Liver (tissue), 8 donors: ENCODE measurements at regions not wholly inside any gene's neighbourhood (a gene's known extent, or its start where the extent isn't known, plus 50 kb on each side); places are given as distances from the start of the nearest gene placed in this dataset.

Source experiments
- DNase-seq: peaks from one replicate; pipeline ENCODE4 v3.0.0-alpha.2; 2017; ENCODE audit warnings: low spot score
- H3K27ac ChIP-seq, 2 donors: one replicate each; pipeline ENCODE4 v1.7.0; 2013; ENCODE audit warnings: inconsistent platforms in 2 of 2, low read length in 2 of 2, control low read depth in 1 of 2, low read depth in 1 of 2, mild to moderate bottlenecking in 1 of 2
- H3K27me3 ChIP-seq, 4 donors: one replicate each; pipeline versions ENCODE4 v1.6.1 to v1.7.0; 2013; ENCODE audit warnings: low read length in 3 of 4, inconsistent platforms in 1 of 4, mild to moderate bottlenecking in 1 of 4, moderate library complexity in 1 of 4; ENCODE audit not compliant: control insufficient read depth in 4 of 4, insufficient read depth in 4 of 4
- H3K36me3 ChIP-seq, 4 donors: one replicate each; pipeline versions ENCODE4 v1.6.1 to v1.7.0; 2013; ENCODE audit warnings: low read length in 3 of 4, mild to moderate bottlenecking in 3 of 4, low read depth in 1 of 4, moderate library complexity in 1 of 4; ENCODE audit not compliant: control insufficient read depth in 4 of 4, insufficient read depth in 3 of 4
- H3K4me1 ChIP-seq, 4 donors: one replicate each; pipeline versions ENCODE4 v1.6.1 to v1.7.0; 2013; ENCODE audit warnings: low read length in 3 of 4, mild to moderate bottlenecking in 3 of 4, moderate library complexity in 1 of 4; ENCODE audit not compliant: control insufficient read depth in 4 of 4, insufficient read depth in 4 of 4
- H3K4me3 ChIP-seq, 3 donors: one replicate each; pipeline versions ENCODE4 v1.6.1 to v1.7.0; 2013; ENCODE audit warnings: low read length in 3 of 3, control low read depth in 1 of 3, low read depth in 1 of 3, mild to moderate bottlenecking in 1 of 3
- H3K9ac ChIP-seq, 2 donors: one replicate each; pipeline ENCODE4 v1.7.0; 2013; ENCODE audit warnings: low read length in 2 of 2, mild to moderate bottlenecking in 2 of 2, moderate library complexity in 2 of 2, control low read depth in 1 of 2, low read depth in 1 of 2
- H3K9me3 ChIP-seq, 4 donors: one replicate each; pipeline versions ENCODE4 v1.6.1 to v1.7.0; 2013; ENCODE audit warnings: low read length in 3 of 4; ENCODE audit not compliant: control insufficient read depth in 4 of 4
- EGR1 ChIP-seq, 2 donors: IDR thresholded peaks; 2 replicates each; pipeline ENCODE4 v1.6.1; 2016 to 2018; ENCODE audit warnings: antibody characterized with exemption in 2 of 2, low read depth in 2 of 2
- FOXA1 ChIP-seq: IDR thresholded peaks from 2 replicates; pipeline ENCODE4 v1.6.1; 2016; ENCODE audit warnings: antibody characterized with exemption
- FOXA2 ChIP-seq: IDR thresholded peaks from 2 replicates; pipeline ENCODE4 v1.6.1; 2016; ENCODE audit warnings: antibody characterized with exemption
- GABPA ChIP-seq, 2 donors: IDR thresholded peaks in 1 of 2; conservative IDR thresholded peaks in 1 of 2; 2 replicates each; pipeline ENCODE4 v1.6.1; 2016; ENCODE audit warnings: antibody characterized with exemption in 2 of 2, mild to moderate bottlenecking in 1 of 2, moderate library complexity in 1 of 2
- HNF4A ChIP-seq, 2 donors: conservative IDR thresholded peaks; 2 replicates each; pipeline ENCODE4 v1.6.1; 2016; ENCODE audit warnings: antibody characterized with exemption in 2 of 2, mild to moderate bottlenecking in 2 of 2
- HNF4G ChIP-seq: IDR thresholded peaks from 2 replicates; pipeline ENCODE4 v1.6.1; 2016; ENCODE audit warnings: antibody characterized with exemption
- JUND ChIP-seq, 2 donors: IDR thresholded peaks; 2 replicates each; pipeline ENCODE4 v1.6.1; 2016; ENCODE audit warnings: antibody characterized with exemption in 2 of 2
- NR2F2 ChIP-seq: IDR thresholded peaks from 2 replicates; pipeline ENCODE4 v1.6.1; 2016; ENCODE audit warnings: antibody characterized with exemption
- RAD21 ChIP-seq, 2 donors: IDR thresholded peaks; 2 replicates each; pipeline ENCODE4 v1.6.1; 2016; ENCODE audit warnings: antibody characterized with exemption in 2 of 2, mild to moderate bottlenecking in 2 of 2
- RXRA ChIP-seq, 2 donors: IDR thresholded peaks; 2 replicates each; pipeline ENCODE4 v1.6.1; 2017 to 2018; ENCODE audit warnings: antibody characterized with exemption in 2 of 2, mild to moderate bottlenecking in 1 of 2
- SP1 ChIP-seq: IDR thresholded peaks from 2 replicates; pipeline ENCODE4 v1.6.1; 2018; ENCODE audit warnings: antibody characterized with exemption, mild to moderate bottlenecking
- TAF1 ChIP-seq: conservative IDR thresholded peaks from 2 replicates; pipeline ENCODE4 v1.6.1; 2016; ENCODE audit warnings: antibody characterized with exemption, mild to moderate bottlenecking
- YY1 ChIP-seq: IDR thresholded peaks from 2 replicates; pipeline ENCODE4 v1.6.1; 2016; ENCODE audit warnings: antibody characterized with exemption, mild to moderate bottlenecking
- WGBS: extraction: QIAGEN DNeasy Blood & Tissue Kit; methylation state at CpG from one replicate; pipeline ENCODE4 v1.1.7; 2013; 5-methylcytosine and 5-hydroxymethylcytosine counted together
- TF ChIP-seq, protein P1 (sequence below): IDR thresholded peaks from 2 replicates; pipeline ENCODE4 v1.6.1; 2016; ENCODE audit warnings: antibody characterized with exemption
- TF ChIP-seq, protein P2 (sequence below): fragments of 150-350 bp; IDR thresholded peaks from 2 replicates; pipeline ENCODE4 v1.5.1; 2017; ENCODE audit warnings: improper control_type of control experiment, low read depth, low read length; ENCODE audit not compliant: missing input control
- TF ChIP-seq, protein P3 (sequence below): IDR thresholded peaks from 2 replicates; pipeline ENCODE4 v1.6.1; 2016; ENCODE audit warnings: antibody characterized with exemption
- TF ChIP-seq, protein P4 (sequence below): IDR thresholded peaks from 2 replicates; pipeline ENCODE4 v1.6.1; 2016; ENCODE audit warnings: antibody characterized with exemption, mild to moderate bottlenecking
- TF ChIP-seq, protein P5 (sequence below): IDR thresholded peaks from 2 replicates; pipeline ENCODE4 v1.6.1; 2016; ENCODE audit warnings: antibody characterized with exemption
- donor health status: healthy.
- donor health status: healthy.
- donor health status: healthy.
- donor health status: healthy.
- donor health status: healthy.

DNA sequence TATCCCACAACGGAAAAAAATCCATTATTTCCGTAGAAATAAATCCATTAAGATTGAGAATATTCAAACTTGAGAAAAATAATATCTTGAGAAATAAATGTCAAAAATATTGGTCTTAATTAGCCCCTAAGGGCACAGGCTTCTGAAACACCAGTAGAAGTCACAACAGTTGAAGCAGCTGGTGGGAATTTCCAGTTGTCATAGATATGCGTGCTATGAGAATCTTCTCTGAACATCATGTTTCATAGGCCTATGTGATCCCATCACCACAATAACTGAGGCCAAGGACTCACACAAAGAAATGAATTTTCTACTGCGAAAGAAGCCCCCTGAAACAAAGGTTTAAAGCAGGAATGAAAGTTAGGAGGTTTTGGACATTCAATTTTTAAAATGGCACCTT is 292.0 kb downstream of the DTHD1 start:
- no peak for DNase-seq
- Histone ChIP-seq H3K4me1 (no peaks in the 10 kb centered on the region), H3K36me3 (no peaks in the 10 kb centered on the region), H3K27ac (no peak overlapping the region), H3K27me3 (peaks cover 0 to 3% (median 0%) of the 10 kb centered on the region in 4 donors), H3K9ac (no peak overlapping the region), H3K9me3 (no peaks in the 10 kb centered on the region), H3K4me3 (no peak overlapping the region)
- no peak for TF ChIP-seq EGR1 (IDR thresholded peaks at IDR 0.05; ENCODE audit: low read depth in 2 of 2)
- TF ChIP-seq SP1: no peak
- TF ChIP-seq, protein P1, sequence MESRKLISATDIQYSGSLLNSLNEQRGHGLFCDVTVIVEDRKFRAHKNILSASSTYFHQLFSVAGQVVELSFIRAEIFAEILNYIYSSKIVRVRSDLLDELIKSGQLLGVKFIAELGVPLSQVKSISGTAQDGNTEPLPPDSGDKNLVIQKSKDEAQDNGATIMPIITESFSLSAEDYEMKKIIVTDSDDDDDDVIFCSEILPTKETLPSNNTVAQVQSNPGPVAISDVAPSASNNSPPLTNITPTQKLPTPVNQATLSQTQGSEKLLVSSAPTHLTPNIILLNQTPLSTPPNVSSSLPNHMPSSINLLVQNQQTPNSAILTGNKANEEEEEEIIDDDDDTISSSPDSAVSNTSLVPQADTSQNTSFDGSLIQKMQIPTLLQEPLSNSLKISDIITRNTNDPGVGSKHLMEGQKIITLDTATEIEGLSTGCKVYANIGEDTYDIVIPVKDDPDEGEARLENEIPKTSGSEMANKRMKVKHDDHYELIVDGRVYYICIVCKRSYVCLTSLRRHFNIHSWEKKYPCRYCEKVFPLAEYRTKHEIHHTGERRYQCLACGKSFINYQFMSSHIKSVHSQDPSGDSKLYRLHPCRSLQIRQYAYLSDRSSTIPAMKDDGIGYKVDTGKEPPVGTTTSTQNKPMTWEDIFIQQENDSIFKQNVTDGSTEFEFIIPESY: no peak
- TF ChIP-seq FOXA2: no peak
- TF ChIP-seq, protein P2, sequence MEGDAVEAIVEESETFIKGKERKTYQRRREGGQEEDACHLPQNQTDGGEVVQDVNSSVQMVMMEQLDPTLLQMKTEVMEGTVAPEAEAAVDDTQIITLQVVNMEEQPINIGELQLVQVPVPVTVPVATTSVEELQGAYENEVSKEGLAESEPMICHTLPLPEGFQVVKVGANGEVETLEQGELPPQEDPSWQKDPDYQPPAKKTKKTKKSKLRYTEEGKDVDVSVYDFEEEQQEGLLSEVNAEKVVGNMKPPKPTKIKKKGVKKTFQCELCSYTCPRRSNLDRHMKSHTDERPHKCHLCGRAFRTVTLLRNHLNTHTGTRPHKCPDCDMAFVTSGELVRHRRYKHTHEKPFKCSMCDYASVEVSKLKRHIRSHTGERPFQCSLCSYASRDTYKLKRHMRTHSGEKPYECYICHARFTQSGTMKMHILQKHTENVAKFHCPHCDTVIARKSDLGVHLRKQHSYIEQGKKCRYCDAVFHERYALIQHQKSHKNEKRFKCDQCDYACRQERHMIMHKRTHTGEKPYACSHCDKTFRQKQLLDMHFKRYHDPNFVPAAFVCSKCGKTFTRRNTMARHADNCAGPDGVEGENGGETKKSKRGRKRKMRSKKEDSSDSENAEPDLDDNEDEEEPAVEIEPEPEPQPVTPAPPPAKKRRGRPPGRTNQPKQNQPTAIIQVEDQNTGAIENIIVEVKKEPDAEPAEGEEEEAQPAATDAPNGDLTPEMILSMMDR: no peak
- no peak for TF ChIP-seq HNF4A (conservative IDR thresholded peaks at IDR 0.05)
- TF ChIP-seq NR2F2: no peak
- no peak for TF ChIP-seq HNF4G
- no peak for TF ChIP-seq RAD21 (IDR thresholded peaks at IDR 0.05)
- TF ChIP-seq TAF1: no peak
- no peak for TF ChIP-seq FOXA1
- TF ChIP-seq YY1: no peak
- no peak for TF ChIP-seq GABPA (IDR thresholded peaks at IDR 0.05 in 1 of 2, conservative IDR thresholded peaks at IDR 0.05 in 1 of 2)
- TF ChIP-seq JUND (IDR thresholded peaks at IDR 0.05): no peak
- TF ChIP-seq RXRA (IDR thresholded peaks at IDR 0.05): no peak
- TF ChIP-seq, protein P3, sequence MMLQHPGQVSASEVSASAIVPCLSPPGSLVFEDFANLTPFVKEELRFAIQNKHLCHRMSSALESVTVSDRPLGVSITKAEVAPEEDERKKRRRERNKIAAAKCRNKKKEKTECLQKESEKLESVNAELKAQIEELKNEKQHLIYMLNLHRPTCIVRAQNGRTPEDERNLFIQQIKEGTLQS: no peak
- TF ChIP-seq, protein P4, sequence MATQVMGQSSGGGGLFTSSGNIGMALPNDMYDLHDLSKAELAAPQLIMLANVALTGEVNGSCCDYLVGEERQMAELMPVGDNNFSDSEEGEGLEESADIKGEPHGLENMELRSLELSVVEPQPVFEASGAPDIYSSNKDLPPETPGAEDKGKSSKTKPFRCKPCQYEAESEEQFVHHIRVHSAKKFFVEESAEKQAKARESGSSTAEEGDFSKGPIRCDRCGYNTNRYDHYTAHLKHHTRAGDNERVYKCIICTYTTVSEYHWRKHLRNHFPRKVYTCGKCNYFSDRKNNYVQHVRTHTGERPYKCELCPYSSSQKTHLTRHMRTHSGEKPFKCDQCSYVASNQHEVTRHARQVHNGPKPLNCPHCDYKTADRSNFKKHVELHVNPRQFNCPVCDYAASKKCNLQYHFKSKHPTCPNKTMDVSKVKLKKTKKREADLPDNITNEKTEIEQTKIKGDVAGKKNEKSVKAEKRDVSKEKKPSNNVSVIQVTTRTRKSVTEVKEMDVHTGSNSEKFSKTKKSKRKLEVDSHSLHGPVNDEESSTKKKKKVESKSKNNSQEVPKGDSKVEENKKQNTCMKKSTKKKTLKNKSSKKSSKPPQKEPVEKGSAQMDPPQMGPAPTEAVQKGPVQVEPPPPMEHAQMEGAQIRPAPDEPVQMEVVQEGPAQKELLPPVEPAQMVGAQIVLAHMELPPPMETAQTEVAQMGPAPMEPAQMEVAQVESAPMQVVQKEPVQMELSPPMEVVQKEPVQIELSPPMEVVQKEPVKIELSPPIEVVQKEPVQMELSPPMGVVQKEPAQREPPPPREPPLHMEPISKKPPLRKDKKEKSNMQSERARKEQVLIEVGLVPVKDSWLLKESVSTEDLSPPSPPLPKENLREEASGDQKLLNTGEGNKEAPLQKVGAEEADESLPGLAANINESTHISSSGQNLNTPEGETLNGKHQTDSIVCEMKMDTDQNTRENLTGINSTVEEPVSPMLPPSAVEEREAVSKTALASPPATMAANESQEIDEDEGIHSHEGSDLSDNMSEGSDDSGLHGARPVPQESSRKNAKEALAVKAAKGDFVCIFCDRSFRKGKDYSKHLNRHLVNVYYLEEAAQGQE: no peak
- TF ChIP-seq, protein P5, sequence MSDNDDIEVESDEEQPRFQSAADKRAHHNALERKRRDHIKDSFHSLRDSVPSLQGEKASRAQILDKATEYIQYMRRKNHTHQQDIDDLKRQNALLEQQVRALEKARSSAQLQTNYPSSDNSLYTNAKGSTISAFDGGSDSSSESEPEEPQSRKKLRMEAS: no peak
- WGBS: 86% methylated on average over 4 of the region's 4 CpGs
